GM12864 (cell line): ENCODE measurements at regions not wholly inside any gene's neighbourhood (a gene's known extent, or its start where the extent isn't known, plus 50 kb on each side); places are given as distances from the start of the nearest gene placed in this dataset.

Source experiments
- DNase-seq: peaks from one replicate; pipeline ENCODE4 v3.0.0-alpha.2; 2011; ENCODE audit warnings: low read depth
- H3K4me3 ChIP-seq: 2 replicates; pipeline ENCODE4 v1.5.1; 2011; ENCODE audit warnings: mild to moderate bottlenecking, low read depth, low read length, control low read depth
- TF ChIP-seq, protein P1 (sequence below): IDR thresholded peaks from 2 replicates; pipeline ENCODE4 v1.5.1; 2011; ENCODE audit warnings: low read depth, mild to moderate bottlenecking, moderate library complexity, low read length, control low read depth, inconsistent platforms; ENCODE audit errors: missing control alignments

DNA sequence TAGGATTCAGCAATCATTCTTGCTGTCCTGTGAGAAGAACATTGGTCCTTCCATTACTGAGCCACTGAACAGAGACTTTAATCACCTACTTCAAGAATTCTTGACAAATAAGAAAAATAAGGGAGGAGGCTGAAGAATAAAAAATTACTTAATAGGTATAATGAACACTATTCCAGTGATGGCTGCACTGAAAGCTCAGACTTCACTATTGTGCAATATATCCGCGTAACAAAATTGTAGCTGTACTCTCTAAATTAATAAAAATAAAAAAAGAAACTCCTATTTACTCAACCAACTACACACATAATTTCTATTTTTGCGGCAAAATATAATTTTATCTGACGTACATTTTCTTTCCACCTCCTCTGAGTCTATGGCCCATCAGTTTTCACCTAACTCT lies 2441.0 kb downstream of the PCDH7 start:
- TF ChIP-seq, protein P1, sequence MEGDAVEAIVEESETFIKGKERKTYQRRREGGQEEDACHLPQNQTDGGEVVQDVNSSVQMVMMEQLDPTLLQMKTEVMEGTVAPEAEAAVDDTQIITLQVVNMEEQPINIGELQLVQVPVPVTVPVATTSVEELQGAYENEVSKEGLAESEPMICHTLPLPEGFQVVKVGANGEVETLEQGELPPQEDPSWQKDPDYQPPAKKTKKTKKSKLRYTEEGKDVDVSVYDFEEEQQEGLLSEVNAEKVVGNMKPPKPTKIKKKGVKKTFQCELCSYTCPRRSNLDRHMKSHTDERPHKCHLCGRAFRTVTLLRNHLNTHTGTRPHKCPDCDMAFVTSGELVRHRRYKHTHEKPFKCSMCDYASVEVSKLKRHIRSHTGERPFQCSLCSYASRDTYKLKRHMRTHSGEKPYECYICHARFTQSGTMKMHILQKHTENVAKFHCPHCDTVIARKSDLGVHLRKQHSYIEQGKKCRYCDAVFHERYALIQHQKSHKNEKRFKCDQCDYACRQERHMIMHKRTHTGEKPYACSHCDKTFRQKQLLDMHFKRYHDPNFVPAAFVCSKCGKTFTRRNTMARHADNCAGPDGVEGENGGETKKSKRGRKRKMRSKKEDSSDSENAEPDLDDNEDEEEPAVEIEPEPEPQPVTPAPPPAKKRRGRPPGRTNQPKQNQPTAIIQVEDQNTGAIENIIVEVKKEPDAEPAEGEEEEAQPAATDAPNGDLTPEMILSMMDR = no peak
- no peak for DNase-seq
- H3K4me3 ChIP-seq = no peak overlapping the region

DNA sequence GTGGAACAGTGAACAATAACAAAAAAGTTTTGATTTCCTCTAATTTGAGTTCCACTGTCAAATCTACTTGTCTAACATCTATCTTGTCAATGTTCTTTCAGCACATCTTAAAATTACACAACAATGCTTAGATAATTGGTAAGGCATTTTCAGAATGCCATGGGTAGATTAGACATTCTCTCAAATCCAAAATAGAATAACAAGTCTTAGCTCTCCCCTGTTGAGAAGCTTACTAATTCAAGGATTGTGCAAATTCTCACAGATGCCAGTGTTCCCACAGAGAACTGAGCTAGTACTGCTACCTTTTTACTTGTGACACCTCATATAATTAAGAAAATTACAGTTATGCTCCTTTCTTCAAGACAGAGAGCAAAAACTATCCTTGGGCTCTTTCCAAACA lies 2442.0 kb downstream of the PCDH7 start:
- H3K4me3 ChIP-seq = no peak overlapping the region
- DNase-seq = no peak
- TF ChIP-seq, protein P1 = no peak

DNA sequence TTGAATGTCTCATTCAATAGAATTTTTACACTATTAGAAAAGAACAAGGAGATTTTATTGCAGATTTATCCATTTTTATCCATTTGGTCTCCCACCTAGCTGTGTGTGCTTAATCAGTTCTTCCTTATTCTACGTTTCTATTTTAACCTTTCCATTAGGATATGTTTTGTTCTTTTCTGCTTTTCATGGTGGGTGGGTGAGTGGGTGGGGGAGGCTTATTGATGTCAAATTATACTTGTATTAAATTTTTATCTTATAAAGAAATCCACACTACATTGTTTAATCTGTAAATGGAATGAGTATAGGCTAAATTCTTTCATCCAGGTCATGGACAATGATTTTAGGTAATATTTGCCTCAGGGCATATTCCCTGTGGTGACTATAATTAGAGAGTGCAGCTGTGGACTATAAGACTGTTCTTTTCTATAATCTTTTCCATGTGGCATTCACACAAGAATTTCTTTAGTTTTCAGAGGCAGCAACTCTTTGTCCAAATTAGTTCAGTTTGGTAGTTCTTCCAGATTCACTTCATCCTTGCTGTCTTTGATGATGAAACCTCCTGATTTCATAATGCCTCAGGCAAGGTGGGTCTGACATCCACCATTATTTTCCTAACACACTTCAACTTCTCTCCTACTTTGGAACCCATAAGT lies 2451.8 kb downstream of the PCDH7 start:
- TF ChIP-seq, protein P1 = no peak
- no peak for DNase-seq
- H3K4me3 ChIP-seq = no peak overlapping the region

DNA sequence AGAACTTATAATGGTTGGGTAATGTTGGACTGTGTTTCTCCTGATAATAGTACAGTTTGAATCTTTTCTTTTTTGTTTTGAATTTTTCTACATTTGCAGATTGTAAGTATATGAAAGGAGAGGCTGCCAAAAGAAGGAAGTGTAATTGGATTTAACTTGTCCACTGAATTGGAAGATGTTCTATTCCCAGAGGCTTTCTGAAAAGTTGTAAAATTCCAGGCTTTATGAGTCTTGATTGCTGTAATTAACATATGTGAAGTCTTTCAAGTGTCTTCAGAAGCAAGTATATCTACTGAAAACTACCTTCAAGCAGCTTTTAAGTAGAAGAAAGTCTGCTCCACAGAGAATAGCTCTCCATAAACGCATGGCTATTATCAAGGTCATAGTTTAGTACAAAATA lies 2456.4 kb downstream of the PCDH7 start:
- DNase-seq = no peak
- TF ChIP-seq, protein P1 = no peak
- H3K4me3 ChIP-seq = no peak overlapping the region

DNA sequence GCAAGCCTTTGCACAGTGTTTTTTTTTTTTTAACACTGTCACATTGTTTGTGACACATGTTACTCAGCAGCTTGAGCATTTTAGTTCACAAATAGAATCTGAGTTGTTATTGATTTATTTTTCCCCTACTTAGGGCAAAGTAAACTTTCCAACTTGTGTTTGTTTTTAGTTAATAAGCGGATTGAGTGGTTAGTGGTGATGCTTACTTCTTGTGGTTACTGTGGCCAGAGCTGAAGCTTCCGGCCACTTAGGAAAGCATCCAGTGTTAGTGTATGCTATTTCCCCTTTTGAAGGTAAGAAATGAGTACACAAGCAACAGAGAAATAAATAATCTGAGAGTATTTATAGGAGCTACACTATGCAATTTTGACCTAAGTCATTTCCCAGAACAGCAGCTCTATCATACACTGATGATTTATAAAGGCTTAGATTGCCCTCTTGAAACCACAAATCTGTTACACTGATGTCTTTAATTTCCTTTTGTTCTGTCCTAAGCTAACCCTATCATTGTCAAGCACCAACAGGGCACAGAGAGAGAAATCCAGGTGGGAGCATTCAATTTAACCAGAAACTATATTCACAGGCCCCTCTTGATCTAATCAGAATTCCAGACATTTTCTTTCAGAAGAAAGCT lies 2464.6 kb downstream of the PCDH7 start:
- no peak for DNase-seq
- TF ChIP-seq, protein P1 = no peak
- no peak overlapping the region for H3K4me3 ChIP-seq

DNA sequence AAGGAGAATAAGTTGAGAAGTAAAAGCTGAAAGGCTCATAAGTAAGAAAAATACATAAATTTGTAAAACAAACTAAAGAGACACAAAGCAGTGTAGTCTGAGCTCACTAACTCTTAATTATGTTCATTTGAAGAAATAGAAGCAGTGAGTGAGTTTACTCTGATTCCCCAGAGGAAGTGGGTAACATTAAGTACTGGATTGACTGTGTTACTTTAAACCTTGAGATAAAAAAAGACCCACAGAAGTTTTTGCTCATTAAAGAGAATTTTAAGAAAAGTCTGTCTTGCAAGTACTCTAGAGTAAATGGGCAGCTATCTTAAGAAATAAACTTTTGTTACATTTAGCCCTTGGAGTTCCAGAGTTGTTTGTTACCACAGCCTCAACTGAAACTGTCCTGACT lies 2466.9 kb downstream of the PCDH7 start:
- TF ChIP-seq, protein P1 = no peak
- no peak for DNase-seq

DNA sequence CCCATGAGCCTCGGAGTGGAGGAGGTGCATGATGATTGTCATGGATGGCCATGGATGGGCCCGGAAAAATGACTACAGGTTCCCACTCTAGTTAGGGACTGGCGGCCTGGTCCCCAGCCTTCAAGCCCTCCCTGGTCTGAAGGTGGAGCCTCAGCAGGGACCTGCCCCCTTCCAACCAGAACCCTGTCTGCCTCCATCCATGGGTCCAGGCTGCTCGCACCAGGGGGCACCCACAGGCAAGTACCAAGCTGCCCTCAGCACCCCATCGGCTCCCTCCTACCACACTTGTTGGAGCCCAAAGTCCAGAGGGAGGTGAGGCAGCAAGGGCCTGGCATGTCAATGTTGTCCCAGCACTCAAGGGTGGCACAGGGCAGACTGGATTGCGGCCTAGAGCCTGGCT lies 2468.6 kb downstream of the PCDH7 start:
- TF ChIP-seq, protein P1 = no peak
- DNase-seq = no peak
- H3K4me3 ChIP-seq = no peak overlapping the region

More for the DNA sequence above, 2466.9 kb downstream of the PCDH7 start:
- H3K4me3 ChIP-seq = no peak overlapping the region
